Adrenal gland (tissue), 9 donors: ENCODE measurements at regions not wholly inside any gene's neighbourhood (a gene's known extent, or its start where the extent isn't known, plus 50 kb on each side); places are given as distances from the start of the nearest gene placed in this dataset.

Source experiments
- DNase-seq, 7 donors: peaks; one replicate each; pipeline ENCODE4 v3.0.0-alpha.2; 2019 to 2020
- H3K27ac ChIP-seq, 5 donors: fragments of 200-600 bp; sonication (generic) in 4 of 5; 1 replicate in 3 of 5; 2 replicates in 2 of 5; pipeline versions ENCODE4 v1.5.1 to v1.8.0; 2016 to 2020; ENCODE audit warnings: mild to moderate bottlenecking in 1 of 5
- H3K27me3 ChIP-seq: fragments of 200-600 bp; 2 replicates; pipeline ENCODE4 v1.8.0; 2021
- H3K36me3 ChIP-seq, 2 donors: fragments of 200-600 bp; replicated peaks in 1 of 2; 1 replicate in 1 of 2; 2 replicates in 1 of 2; pipeline versions ENCODE4 v1.5.1 to v1.8.0; 2018 to 2022
- H3K4me1 ChIP-seq, 2 donors: fragments of 200-600 bp; replicated peaks in 1 of 2; 1 replicate in 1 of 2; 2 replicates in 1 of 2; pipeline versions ENCODE4 v1.5.1 to v1.8.0; 2018 to 2021
- H3K4me3 ChIP-seq, 4 donors: fragments of 200-600 bp; sonication (generic) in 3 of 4; one replicate each; pipeline ENCODE4 v1.5.1; 2016 to 2018
- H3K9me3 ChIP-seq, 3 donors: fragments of 200-600 bp; sonication (generic) in 1 of 3; replicated peaks in 1 of 3; 1 replicate in 2 of 3; 2 replicates in 1 of 3; pipeline versions ENCODE4 v1.5.1 to v1.8.0; 2016 to 2021
- POLR2A ChIP-seq, 2 donors: fragments of 450-650 bp; IDR thresholded peaks; one replicate each; pipeline ENCODE4 v1.6.1; 2017; ENCODE audit warnings: antibody characterized with exemption in 2 of 2, mild to moderate bottlenecking in 2 of 2, moderate library complexity in 1 of 2
- WGBS, 4 donors: extraction: QIAGEN DNeasy Blood & Tissue Kit in 2 of 4; methylation state at CpG; one replicate each; pipeline versions ENCODE4 v1.1.5 to v1.1.7; 2013 to 2017; 5-methylcytosine and 5-hydroxymethylcytosine counted together
- intact Hi-C, 2 donors: fragments of 100-400 bp; cut with DNase I; formaldehyde crosslinking; loops; one replicate each; pipeline versions ENCODE4 v1.14.1 to v1.15.0; 2022 to 2023
- TF ChIP-seq, protein P1 (sequence below), 6 experiments: fragments of 450-650 bp in 4 of 6; fragments of 200-600 bp in 2 of 6; sonication (generic) in 1 of 6; IDR thresholded peaks; 1 replicate in 5 of 6; 2 replicates in 1 of 6; pipeline versions ENCODE4 v1.5.1 to v1.8.0; 2016 to 2021; ENCODE audit warnings: antibody characterized with exemption in 6 of 6, mild to moderate bottlenecking in 2 of 6, moderate library complexity in 1 of 6
- donor health status: healthy with polysubstance abuse.
- donor health status: Bipolar disorder and iron deficiency.
- donor health status: DM: yes; HTN: yes; CAD: no.
- donor health status: DM: no; HTN: no; CAD: no.
- donor health status: DM: no; HTN: no; CAD: no.

DNA sequence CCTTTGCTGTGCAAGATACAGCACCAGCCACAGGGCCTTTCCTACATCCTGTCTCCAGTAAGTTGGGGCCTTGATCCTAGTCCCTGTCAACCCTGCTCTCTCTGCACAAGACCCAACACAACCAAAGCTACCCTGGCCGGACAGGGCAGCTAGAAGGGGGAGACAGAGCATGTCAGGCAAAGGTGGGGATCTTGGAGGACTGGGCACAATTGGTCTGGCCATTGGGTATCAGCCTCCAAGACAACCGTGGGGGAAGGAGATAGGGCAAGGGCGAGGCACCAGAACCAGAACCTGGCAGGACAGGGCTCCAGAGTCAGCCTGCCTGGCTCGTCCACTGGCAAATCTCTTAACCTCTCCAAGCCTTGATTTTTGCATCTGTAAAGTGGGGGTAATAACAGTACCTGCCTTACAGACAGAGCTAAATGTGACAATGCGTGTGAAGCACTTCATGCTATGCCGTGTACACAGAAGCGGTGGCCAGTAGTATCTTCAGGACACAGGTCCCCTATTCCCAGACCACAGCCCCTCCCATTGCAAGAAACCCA, 51.6 kb upstream of the CDKN2AIPNL start:
- peak overlapping the region in 1 of 5 donors; percentile 46 for H3K27ac ChIP-seq
- no peak for TF ChIP-seq POLR2A (IDR thresholded peaks at IDR 0.05)
- TF ChIP-seq, protein P1, sequence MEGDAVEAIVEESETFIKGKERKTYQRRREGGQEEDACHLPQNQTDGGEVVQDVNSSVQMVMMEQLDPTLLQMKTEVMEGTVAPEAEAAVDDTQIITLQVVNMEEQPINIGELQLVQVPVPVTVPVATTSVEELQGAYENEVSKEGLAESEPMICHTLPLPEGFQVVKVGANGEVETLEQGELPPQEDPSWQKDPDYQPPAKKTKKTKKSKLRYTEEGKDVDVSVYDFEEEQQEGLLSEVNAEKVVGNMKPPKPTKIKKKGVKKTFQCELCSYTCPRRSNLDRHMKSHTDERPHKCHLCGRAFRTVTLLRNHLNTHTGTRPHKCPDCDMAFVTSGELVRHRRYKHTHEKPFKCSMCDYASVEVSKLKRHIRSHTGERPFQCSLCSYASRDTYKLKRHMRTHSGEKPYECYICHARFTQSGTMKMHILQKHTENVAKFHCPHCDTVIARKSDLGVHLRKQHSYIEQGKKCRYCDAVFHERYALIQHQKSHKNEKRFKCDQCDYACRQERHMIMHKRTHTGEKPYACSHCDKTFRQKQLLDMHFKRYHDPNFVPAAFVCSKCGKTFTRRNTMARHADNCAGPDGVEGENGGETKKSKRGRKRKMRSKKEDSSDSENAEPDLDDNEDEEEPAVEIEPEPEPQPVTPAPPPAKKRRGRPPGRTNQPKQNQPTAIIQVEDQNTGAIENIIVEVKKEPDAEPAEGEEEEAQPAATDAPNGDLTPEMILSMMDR (IDR thresholded peaks at IDR 0.05): no peak
- intact Hi-C loops: loop anchor here in 1 of 2 donors (10.0 kb wide), 1 partner anchor 62 kb away; the partner anchor contains the start of gene JADE2
- H3K27me3 ChIP-seq: no peaks in the 10 kb centered on the region
- H3K4me3 ChIP-seq: no peak overlapping the region
- peaks cover 16 to 37% of the 10 kb centered on the region in 2 donors for H3K4me1 ChIP-seq
- 90 to 97% (median 96%) methylated on average over 7 of the region's 7 CpGs for WGBS, 4 donors
- no peak for DNase-seq
- no peaks in the 10 kb centered on the region for H3K36me3 ChIP-seq
- H3K9me3 ChIP-seq: no peaks in the 10 kb centered on the region

DNA sequence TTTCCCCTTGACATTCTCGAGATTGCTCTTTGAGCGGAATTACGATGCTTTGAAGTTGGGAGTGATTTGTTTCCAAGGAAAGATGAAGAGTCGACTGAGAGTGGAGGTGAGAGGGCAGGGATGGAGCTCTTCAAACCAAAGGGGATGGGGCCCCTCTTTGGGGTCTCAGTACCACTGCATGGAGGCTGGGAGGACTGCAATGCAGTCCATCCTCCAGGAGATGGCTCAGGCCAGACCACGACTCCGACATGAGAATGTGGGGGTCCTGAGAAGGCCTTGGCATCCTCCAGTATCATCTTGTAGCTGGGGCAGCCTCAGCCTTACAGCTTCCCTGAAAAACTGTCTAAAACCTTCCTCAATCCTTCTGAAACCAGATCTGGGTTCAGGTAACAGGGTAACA, 51.1 kb upstream of the CDKN2AIPNL start:
- TF ChIP-seq, protein P1 (IDR thresholded peaks at IDR 0.05): no peak
- no peak for TF ChIP-seq POLR2A (IDR thresholded peaks at IDR 0.05)
- H3K4me1 ChIP-seq: peaks cover 16 to 37% of the 10 kb centered on the region in 2 donors
- H3K9me3 ChIP-seq: no peaks in the 10 kb centered on the region
- intact Hi-C loops: loop anchor here in 1 of 2 donors (10.0 kb wide), 1 partner anchor 62 kb away; the partner anchor contains the start of gene JADE2
- H3K4me3 ChIP-seq: no peak overlapping the region
- DNase-seq: no peak
- H3K36me3 ChIP-seq: no peaks in the 10 kb centered on the region
- 43 to 54% (median 46%) methylated on average over 4 to 6 of the region's 6 CpGs for WGBS, 4 donors
- no peaks in the 10 kb centered on the region for H3K27me3 ChIP-seq
- H3K27ac ChIP-seq: peak overlapping the region in 2 of 5 donors; percentile 10 to 46

DNA sequence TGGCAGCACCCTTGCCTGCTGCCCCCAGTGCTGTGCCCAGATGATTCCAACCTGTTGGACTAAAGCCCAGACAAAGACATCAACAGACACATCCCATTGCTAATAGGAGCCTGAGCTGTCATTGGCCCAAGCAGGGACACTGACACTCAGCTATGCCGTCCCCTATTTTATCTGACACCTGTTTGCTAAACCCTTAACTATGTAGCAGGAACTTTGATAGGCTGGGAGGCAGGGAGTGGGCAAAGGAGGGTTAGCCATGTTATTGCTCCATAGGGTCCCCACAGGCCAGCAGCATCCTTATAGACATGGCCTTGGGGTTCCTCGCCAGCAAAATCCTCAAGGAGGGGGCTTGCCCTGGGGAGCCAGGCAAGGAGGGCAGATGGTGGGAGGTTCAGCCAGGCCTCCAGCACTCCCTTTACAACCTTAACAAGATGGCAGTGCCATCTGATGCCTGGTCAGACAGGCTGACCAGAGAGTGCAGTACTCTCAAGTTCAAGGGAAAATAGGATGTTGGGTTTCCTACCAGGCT, 50.4 kb upstream of the CDKN2AIPNL start:
- no peaks in the 10 kb centered on the region for H3K36me3 ChIP-seq
- peak overlapping the region in 2 of 5 donors; percentile 10 to 33 for H3K27ac ChIP-seq
- peaks cover 13 to 31% of the 10 kb centered on the region in 2 donors for H3K4me1 ChIP-seq
- H3K27me3 ChIP-seq: no peaks in the 10 kb centered on the region
- H3K4me3 ChIP-seq: no peak overlapping the region
- WGBS, 4 donors: 83 to 100% (median 84%) methylated on average over 2 of the region's 2 CpGs
- TF ChIP-seq POLR2A (IDR thresholded peaks at IDR 0.05): no peak
- TF ChIP-seq, protein P1 (IDR thresholded peaks at IDR 0.05): no peak
- intact Hi-C loops: loop anchor here in 1 of 2 donors (10.0 kb wide), 1 partner anchor 63 kb away; the partner anchor contains the start of gene JADE2
- no peak for DNase-seq
- H3K9me3 ChIP-seq: no peaks in the 10 kb centered on the region
